Stimulated activated naive CD8-positive, alpha-beta T cell treated with anti-CD3 and anti-CD28 coated beads, Interleukin-15, Interleukin-2, amounts not matched to agents 100 ng/mL and 50 ng/mL, for 24 hours (primary cell): ENCODE measurements at regions not wholly inside any gene's neighbourhood (a gene's known extent, or its start where the extent isn't known, plus 50 kb on each side); places are given as distances from the start of the nearest gene placed in this dataset.
"Not testable (repeated sequence)": the region's sequence is repeated elsewhere in the genome, so short reads cannot be mapped to it uniquely, and the experiment has no call there.

Experiments used
- H3K27ac Mint-ChIP-seq: one replicate; pipeline ENCODE4 v1.8.0; 2021; ENCODE audit warnings: mild to moderate bottlenecking, mixed read lengths
- H3K27me3 Mint-ChIP-seq: one replicate; pipeline ENCODE4 v1.8.0; 2021; ENCODE audit warnings: mixed read lengths
- H3K36me3 Mint-ChIP-seq: one replicate; pipeline ENCODE4 v1.8.0; 2021; ENCODE audit warnings: low read depth, mixed read lengths
- H3K4me1 Mint-ChIP-seq: one replicate; pipeline ENCODE4 v1.8.0; 2021; ENCODE audit warnings: low read depth, mixed read lengths
- H3K4me3 Mint-ChIP-seq: one replicate; pipeline ENCODE4 v1.8.0; 2021; ENCODE audit warnings: mild to moderate bottlenecking, mixed read lengths
- H3K9me3 Mint-ChIP-seq: one replicate; pipeline ENCODE4 v1.8.0; 2021; ENCODE audit warnings: mixed read lengths

DNA sequence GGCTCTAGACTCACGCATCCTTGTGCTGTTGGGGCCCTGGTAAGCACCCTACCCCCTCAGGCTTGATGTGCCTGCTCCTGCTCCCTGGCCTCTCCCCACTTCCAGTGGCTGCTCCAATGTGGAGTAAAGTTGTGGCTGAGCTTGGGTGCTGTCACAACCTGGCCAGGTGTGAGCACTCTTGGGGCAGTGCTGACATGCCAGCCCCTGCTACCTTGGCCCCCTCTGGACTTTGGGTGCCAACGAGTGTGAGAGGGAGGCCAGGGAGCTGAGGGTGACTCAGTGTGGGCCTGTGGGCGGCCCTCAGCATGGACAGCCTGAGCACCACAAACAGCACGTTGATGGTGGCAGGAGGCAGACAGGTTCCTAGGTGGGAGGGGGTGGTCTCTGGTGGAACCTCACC lies 870.2 kb upstream of the C9orf72 start:
- no peaks in the 10 kb centered on the region for H3K9me3 Mint-ChIP-seq
- no peaks in the 10 kb centered on the region for H3K36me3 Mint-ChIP-seq
- no peaks in the 10 kb centered on the region for H3K4me1 Mint-ChIP-seq
- no peak overlapping the region for H3K27ac Mint-ChIP-seq
- no peaks in the 10 kb centered on the region for H3K27me3 Mint-ChIP-seq
- no peak overlapping the region for H3K4me3 Mint-ChIP-seq

GRCh38 chr9:28444637-28445036 lies 871.4 kb upstream of the C9orf72 start:
- H3K36me3 Mint-ChIP-seq: no peaks in the 10 kb centered on the region
- H3K4me3 Mint-ChIP-seq: no peak overlapping the region

GRCh38 chr9:28445211-28445610 lies 871.9 kb upstream of the C9orf72 start:
- no peaks in the 10 kb centered on the region for H3K9me3 Mint-ChIP-seq
- H3K4me1 Mint-ChIP-seq: no peaks in the 10 kb centered on the region
- H3K27ac Mint-ChIP-seq: no peak overlapping the region
- H3K4me3 Mint-ChIP-seq: no peak overlapping the region
- H3K36me3 Mint-ChIP-seq: no peaks in the 10 kb centered on the region
- no peaks in the 10 kb centered on the region for H3K27me3 Mint-ChIP-seq

More at GRCh38 chr9:28444637-28445036, 871.4 kb upstream of the C9orf72 start:
- Mint-ChIP-seq H3K9me3 (no peaks in the 10 kb centered on the region), H3K27ac (no peak overlapping the region), H3K27me3 (no peaks in the 10 kb centered on the region), H3K4me1 (no peaks in the 10 kb centered on the region)

DNA sequence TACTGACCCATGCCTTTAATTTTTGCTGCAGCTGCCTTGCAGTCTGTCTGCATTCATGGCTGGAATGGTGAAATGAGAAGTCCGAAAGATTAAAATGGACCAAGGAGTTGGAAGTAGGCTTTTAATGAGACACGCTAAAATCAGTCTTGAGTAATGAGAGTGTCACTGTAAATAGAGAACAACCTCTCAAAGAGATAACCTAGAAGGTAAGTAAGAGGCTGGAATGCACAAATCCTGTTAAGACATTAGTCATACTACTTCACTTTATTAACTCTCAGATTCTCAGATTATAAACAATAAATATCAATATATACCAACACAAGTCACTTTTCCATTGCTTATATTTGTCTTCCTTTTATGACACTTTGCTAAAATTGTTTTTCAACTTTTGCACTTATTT lies 880.6 kb upstream of the C9orf72 start:
- H3K36me3 Mint-ChIP-seq: no peaks in the 10 kb centered on the region
- no peak overlapping the region for H3K27ac Mint-ChIP-seq
- H3K27me3 Mint-ChIP-seq: no peaks in the 10 kb centered on the region
- peaks cover 12% of the 10 kb centered on the region for H3K9me3 Mint-ChIP-seq
- no peaks in the 10 kb centered on the region for H3K4me1 Mint-ChIP-seq
- H3K4me3 Mint-ChIP-seq: no peak overlapping the region

GRCh38 chr9:28456861-28457260 lies 883.6 kb upstream of the C9orf72 start:
- Mint-ChIP-seq H3K9me3 (peaks cover 16% of the 10 kb centered on the region), H3K27ac (no peak overlapping the region), H3K4me3 (no peak overlapping the region), H3K36me3 (no peaks in the 10 kb centered on the region), H3K27me3 (no peaks in the 10 kb centered on the region), H3K4me1 (no peaks in the 10 kb centered on the region)

DNA sequence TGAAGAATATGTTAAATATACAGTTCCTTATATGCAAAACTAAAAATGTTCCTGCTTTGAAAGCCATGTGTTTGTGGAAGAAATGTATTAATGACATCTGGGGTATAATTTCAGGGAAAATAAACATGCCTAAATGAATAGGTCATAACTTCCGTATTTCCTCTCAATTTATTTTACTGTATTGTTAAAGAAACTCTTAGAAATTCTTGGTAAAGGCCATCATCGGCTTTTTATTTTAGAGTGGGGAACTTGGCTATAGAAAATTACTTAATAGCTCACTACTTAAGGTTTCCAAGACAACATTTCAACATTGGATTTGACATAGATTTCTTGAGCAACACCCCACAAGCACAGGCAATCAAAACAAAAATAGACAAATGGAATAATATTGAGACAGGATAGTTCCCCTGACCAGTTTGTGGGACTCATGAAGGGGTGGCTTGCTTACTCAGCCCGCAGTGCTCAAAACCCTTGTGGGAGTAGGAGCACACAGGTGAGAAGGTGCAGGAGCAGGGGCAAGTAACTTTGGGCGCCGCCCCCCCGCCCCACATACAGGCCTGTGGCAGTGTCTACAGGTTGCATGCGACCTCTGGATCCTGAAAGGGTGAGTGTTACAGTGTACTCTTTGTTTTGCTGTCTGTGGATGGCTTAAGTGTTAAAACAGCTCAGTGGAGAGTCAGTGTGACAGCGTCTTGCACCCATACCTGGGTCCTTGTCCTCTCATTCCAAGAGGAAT lies 891.4 kb upstream of the C9orf72 start:
- H3K27ac Mint-ChIP-seq: no peak overlapping the region
- H3K4me1 Mint-ChIP-seq: no peaks in the 10 kb centered on the region
- H3K27me3 Mint-ChIP-seq: no peaks in the 10 kb centered on the region
- no peaks in the 10 kb centered on the region for H3K36me3 Mint-ChIP-seq
- no peak overlapping the region for H3K4me3 Mint-ChIP-seq
- peaks cover 20% of the 10 kb centered on the region for H3K9me3 Mint-ChIP-seq

DNA sequence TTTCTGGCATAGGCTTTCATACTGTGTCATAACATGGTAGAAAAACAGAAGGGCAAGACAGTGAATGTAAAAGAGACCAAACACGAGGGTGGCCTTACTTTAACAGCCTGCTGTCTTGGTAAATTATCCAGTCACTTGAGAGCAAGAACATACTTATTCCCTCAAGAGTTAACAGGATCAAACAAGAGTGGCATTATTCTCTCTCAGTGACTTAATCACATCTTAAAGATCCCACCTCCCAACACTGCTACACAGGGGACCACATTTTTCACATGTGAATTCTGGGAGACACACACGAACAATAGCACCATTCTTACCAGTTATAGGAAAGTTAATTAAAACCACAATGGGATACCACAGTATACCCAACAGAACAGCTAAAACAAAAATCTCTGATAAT lies 898.0 kb upstream of the C9orf72 start:
- no peaks in the 10 kb centered on the region for H3K4me1 Mint-ChIP-seq
- no peak overlapping the region for H3K27ac Mint-ChIP-seq
- H3K9me3 Mint-ChIP-seq: peaks cover 21% of the 10 kb centered on the region
- H3K4me3 Mint-ChIP-seq: no peak overlapping the region
- H3K27me3 Mint-ChIP-seq: no peaks in the 10 kb centered on the region
- no peaks in the 10 kb centered on the region for H3K36me3 Mint-ChIP-seq

DNA sequence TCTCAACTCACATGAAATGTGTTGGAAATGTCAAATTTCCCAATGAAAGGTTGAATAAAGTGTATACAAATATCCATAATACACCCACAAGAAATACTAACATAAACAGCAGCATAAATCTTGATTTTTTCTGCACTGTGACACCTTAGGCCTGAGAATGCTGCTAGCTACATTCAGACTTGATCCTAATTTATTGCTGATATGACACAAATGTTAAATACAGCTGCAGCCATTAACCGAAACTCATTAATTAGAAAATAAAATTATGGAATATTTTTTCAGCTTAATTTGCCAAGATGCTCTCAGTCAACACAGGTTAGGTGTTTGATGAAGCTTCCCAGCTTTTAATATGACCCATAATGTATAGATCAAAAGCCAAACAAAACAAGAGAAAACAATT lies 914.3 kb upstream of the C9orf72 start:
- no peaks in the 10 kb centered on the region for H3K36me3 Mint-ChIP-seq
- no peak overlapping the region for H3K27ac Mint-ChIP-seq
- H3K27me3 Mint-ChIP-seq: no peaks in the 10 kb centered on the region
- H3K4me1 Mint-ChIP-seq: no peaks in the 10 kb centered on the region
- no peak overlapping the region for H3K4me3 Mint-ChIP-seq
- H3K9me3 Mint-ChIP-seq: peaks cover 3% of the 10 kb centered on the region

GRCh38 chr9:28491121-28491520 lies 917.8 kb upstream of the C9orf72 start:
- no peak overlapping the region for H3K4me3 Mint-ChIP-seq
- no peaks in the 10 kb centered on the region for H3K4me1 Mint-ChIP-seq
- no peaks in the 10 kb centered on the region for H3K36me3 Mint-ChIP-seq
- H3K27me3 Mint-ChIP-seq: no peaks in the 10 kb centered on the region
- H3K27ac Mint-ChIP-seq: no peak overlapping the region
- peaks cover 3% of the 10 kb centered on the region for H3K9me3 Mint-ChIP-seq

- not testable (repeated sequence) for H3K4me3 Mint-ChIP-seq, H3K27ac Mint-ChIP-seq, H3K4me1 Mint-ChIP-seq, H3K36me3 Mint-ChIP-seq, H3K27me3 Mint-ChIP-seq
- peaks cover 11% of the 10 kb centered on the region for H3K9me3 Mint-ChIP-seq
Measured at GRCh38 chr9:28498168-28498567, 924.9 kb upstream of the C9orf72 start.

DNA sequence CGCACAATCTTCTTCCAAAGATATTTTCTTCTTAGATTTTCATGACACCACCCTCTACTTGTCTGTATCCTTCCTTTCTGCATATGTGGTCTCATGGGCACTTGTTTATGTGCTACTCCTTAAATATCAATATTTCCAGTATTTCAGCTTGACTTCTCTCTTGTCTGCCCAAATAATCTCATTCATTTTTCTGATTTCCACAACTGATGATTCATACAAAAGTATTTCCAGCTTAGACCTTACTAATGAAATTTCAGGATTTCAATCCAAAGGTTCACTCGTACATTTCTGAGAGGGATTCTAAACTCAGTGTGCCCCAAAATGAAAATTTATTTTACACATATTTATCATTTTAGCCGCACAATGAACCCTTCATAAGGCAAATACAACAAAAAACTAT lies 928.9 kb upstream of the C9orf72 start:
- no peak overlapping the region for H3K4me3 Mint-ChIP-seq
- peaks cover 13% of the 10 kb centered on the region for H3K9me3 Mint-ChIP-seq
- no peaks in the 10 kb centered on the region for H3K36me3 Mint-ChIP-seq
- no peaks in the 10 kb centered on the region for H3K4me1 Mint-ChIP-seq
- H3K27me3 Mint-ChIP-seq: no peaks in the 10 kb centered on the region
- no peak overlapping the region for H3K27ac Mint-ChIP-seq

DNA sequence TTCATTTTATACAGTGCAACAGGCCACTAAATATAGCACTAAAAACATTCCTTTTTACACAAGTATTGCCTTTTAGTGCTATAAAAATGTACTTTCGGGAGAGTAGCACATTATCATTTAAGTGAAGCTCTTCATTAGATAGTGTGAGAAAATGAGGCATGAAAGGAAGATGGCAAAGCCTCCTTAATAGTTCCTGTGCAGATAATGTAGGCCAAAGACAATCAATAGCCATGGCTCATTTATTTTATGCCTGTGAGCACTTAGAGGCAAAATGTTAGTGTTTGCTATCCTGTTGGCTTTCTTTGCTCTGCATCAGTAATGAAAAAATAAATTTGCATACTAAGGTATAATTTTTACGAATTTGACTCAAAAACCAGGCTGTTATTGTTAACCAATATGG lies 929.5 kb upstream of the C9orf72 start:
- Mint-ChIP-seq H3K27ac (no peak overlapping the region), H3K4me3 (no peak overlapping the region), H3K9me3 (peaks cover 9% of the 10 kb centered on the region), H3K4me1 (no peaks in the 10 kb centered on the region), H3K36me3 (no peaks in the 10 kb centered on the region), H3K27me3 (no peaks in the 10 kb centered on the region)

DNA sequence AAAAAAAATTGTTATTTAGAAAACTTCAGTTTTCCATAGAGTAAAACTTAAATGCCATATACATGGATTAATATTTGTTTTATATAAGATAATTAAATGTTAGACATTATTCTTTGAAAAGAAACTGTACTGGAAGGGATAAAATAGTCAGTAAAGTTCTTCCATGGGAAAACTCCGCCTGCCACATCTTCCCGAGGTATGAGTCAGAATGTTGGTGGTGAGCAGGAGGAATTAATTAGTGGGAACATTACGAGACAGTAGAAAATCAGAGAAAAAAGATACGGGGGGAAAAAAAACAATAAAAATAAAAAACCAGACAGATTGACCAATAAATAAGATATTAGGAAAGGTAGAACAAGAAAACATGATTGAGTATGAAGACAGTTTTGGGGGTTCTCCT lies 930.3 kb upstream of the C9orf72 start:
- Mint-ChIP-seq H3K27ac (no peak overlapping the region), H3K27me3 (no peaks in the 10 kb centered on the region), H3K4me1 (no peaks in the 10 kb centered on the region), H3K9me3 (peaks cover 9% of the 10 kb centered on the region), H3K36me3 (no peaks in the 10 kb centered on the region), H3K4me3 (no peak overlapping the region)

- Mint-ChIP-seq H3K9me3 (peaks cover 13% of the 10 kb centered on the region), H3K27me3 (no peaks in the 10 kb centered on the region), H3K4me3 (no peak overlapping the region), H3K4me1 (no peaks in the 10 kb centered on the region), H3K27ac (no peak overlapping the region), H3K36me3 (no peaks in the 10 kb centered on the region)
Measured at GRCh38 chr9:28518439-28518838, 945.2 kb upstream of the C9orf72 start.

- H3K27ac Mint-ChIP-seq, H3K36me3 Mint-ChIP-seq, H3K27me3 Mint-ChIP-seq, H3K4me3 Mint-ChIP-seq, H3K4me1 Mint-ChIP-seq: not testable (repeated sequence)
- H3K9me3 Mint-ChIP-seq: peaks cover 13% of the 10 kb centered on the region
Measured at GRCh38 chr9:28524309-28524708, 951.0 kb upstream of the C9orf72 start.

- Mint-ChIP-seq H3K4me3 (no peak overlapping the region), H3K27ac (no peak overlapping the region), H3K9me3 (peaks cover 10% of the 10 kb centered on the region), H3K36me3 (no peaks in the 10 kb centered on the region), H3K4me1 (no peaks in the 10 kb centered on the region), H3K27me3 (no peaks in the 10 kb centered on the region)
Measured at GRCh38 chr9:28528049-28528448, 954.8 kb upstream of the C9orf72 start.
